ENCODE measurements at regions not wholly inside any gene's neighbourhood (a gene's known extent, or its start where the extent isn't known, plus 50 kb on each side); places are given as distances from the start of the nearest gene placed in this dataset.

DNA sequence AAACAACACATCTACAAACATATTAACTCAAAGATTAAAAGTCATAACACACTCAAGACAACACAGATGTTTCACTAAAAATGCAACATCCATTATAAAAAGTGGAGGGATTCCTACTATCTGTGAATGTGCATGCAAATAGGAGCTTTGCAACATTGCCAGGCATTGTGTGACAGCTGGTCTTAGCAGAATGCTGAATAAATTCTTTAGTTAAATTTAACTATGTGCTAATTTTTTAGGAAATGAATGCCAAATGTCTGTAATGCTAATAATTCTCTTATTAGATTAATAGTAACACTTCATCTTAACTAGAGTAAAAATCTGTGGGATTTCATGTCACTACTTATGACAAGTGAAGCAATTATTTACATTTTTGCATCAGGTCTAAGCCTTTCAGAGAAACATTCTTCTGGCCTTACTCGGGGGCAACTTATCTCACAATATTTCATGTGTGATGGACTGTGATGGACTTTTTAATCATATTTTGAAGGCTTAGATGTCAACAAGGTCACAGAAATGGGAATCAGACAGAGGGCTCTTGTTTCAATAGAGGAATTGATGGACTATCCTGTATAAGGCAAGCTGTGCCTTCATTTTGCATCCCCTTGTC is 524.6 kb upstream of the KCND2 start:
- Mint-ChIP-seq H3K4me1 (ENCODE audit: insufficient read depth, unreplicated experiment) (no peaks in the 10 kb centered on the region), H3K36me3 (ENCODE audit: insufficient read depth, unreplicated experiment) (no peaks in the 10 kb centered on the region), H3K27ac (ENCODE audit: low read depth, unreplicated experiment) (no peak overlapping the region), H3K9me3 (ENCODE audit: unreplicated experiment) (no peaks in the 10 kb centered on the region), H3K4me3 (ENCODE audit: unreplicated experiment) (no peak overlapping the region), H3K27me3 (ENCODE audit: insufficient read depth, unreplicated experiment) (peaks cover 42% of the 10 kb centered on the region)
- ChIA-PET POLR2A (no interaction called here), CTCF (no interaction called here)
- TF ChIP-seq, protein P1, sequence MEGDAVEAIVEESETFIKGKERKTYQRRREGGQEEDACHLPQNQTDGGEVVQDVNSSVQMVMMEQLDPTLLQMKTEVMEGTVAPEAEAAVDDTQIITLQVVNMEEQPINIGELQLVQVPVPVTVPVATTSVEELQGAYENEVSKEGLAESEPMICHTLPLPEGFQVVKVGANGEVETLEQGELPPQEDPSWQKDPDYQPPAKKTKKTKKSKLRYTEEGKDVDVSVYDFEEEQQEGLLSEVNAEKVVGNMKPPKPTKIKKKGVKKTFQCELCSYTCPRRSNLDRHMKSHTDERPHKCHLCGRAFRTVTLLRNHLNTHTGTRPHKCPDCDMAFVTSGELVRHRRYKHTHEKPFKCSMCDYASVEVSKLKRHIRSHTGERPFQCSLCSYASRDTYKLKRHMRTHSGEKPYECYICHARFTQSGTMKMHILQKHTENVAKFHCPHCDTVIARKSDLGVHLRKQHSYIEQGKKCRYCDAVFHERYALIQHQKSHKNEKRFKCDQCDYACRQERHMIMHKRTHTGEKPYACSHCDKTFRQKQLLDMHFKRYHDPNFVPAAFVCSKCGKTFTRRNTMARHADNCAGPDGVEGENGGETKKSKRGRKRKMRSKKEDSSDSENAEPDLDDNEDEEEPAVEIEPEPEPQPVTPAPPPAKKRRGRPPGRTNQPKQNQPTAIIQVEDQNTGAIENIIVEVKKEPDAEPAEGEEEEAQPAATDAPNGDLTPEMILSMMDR (IDR thresholded peaks at IDR 0.05; ENCODE audit: unreplicated experiment): no peak
- DNase-seq (ENCODE audit: unreplicated experiment): no peak
- no TSS peak for BruUV-seq (replicated peaks)
- intact Hi-C loops (cut with micrococcal nuclease): no loop called here

- CTCF ChIA-PET: no interaction called here
- TF ChIP-seq, protein P1 (IDR thresholded peaks at IDR 0.05; ENCODE audit: unreplicated experiment): no peak
- H3K9me3 Mint-ChIP-seq (ENCODE audit: unreplicated experiment): no peaks in the 10 kb centered on the region
Measured at GRCh38 chr7:119748991-119749390, 524.0 kb upstream of the KCND2 start.

GRCh38 chr7:119756687-119757086 is 516.3 kb upstream of the KCND2 start:
- H3K36me3 Mint-ChIP-seq (ENCODE audit: insufficient read depth, unreplicated experiment): no peaks in the 10 kb centered on the region
- ChIA-PET CTCF (no interaction called here), POLR2A (no interaction called here)
- H3K4me3 Mint-ChIP-seq (ENCODE audit: unreplicated experiment): no peak overlapping the region
- H3K27me3 Mint-ChIP-seq (ENCODE audit: insufficient read depth, unreplicated experiment): peaks cover 71% of the 10 kb centered on the region
- TF ChIP-seq, protein P1 (IDR thresholded peaks at IDR 0.05; ENCODE audit: unreplicated experiment): no peak
- H3K4me1 Mint-ChIP-seq (ENCODE audit: insufficient read depth, unreplicated experiment): no peaks in the 10 kb centered on the region
- no peak overlapping the region for H3K27ac Mint-ChIP-seq (ENCODE audit: low read depth, unreplicated experiment)
- H3K9me3 Mint-ChIP-seq (ENCODE audit: unreplicated experiment): no peaks in the 10 kb centered on the region
- no TSS peak for BruUV-seq (replicated peaks)
- intact Hi-C loops (cut with micrococcal nuclease): no loop called here
- DNase-seq (ENCODE audit: unreplicated experiment): no peak

More at GRCh38 chr7:119748991-119749390, 524.0 kb upstream of the KCND2 start:
- no peak overlapping the region for H3K4me3 Mint-ChIP-seq (ENCODE audit: unreplicated experiment)
- H3K27me3 Mint-ChIP-seq (ENCODE audit: insufficient read depth, unreplicated experiment): peaks cover 48% of the 10 kb centered on the region
- no peak for DNase-seq (ENCODE audit: unreplicated experiment)
- no peaks in the 10 kb centered on the region for H3K4me1 Mint-ChIP-seq (ENCODE audit: insufficient read depth, unreplicated experiment)
- H3K27ac Mint-ChIP-seq (ENCODE audit: low read depth, unreplicated experiment): no peak overlapping the region
- intact Hi-C loops (cut with micrococcal nuclease): no loop called here
- BruUV-seq (replicated peaks): no TSS peak
- POLR2A ChIA-PET: no interaction called here
- no peaks in the 10 kb centered on the region for H3K36me3 Mint-ChIP-seq (ENCODE audit: insufficient read depth, unreplicated experiment)

GRCh38 chr7:119758254-119758653 is 514.7 kb upstream of the KCND2 start:
- Mint-ChIP-seq H3K27ac (ENCODE audit: low read depth, unreplicated experiment) (no peak overlapping the region), H3K4me3 (ENCODE audit: unreplicated experiment) (no peak overlapping the region), H3K9me3 (ENCODE audit: unreplicated experiment) (no peaks in the 10 kb centered on the region), H3K27me3 (ENCODE audit: insufficient read depth, unreplicated experiment) (peaks cover 80% of the 10 kb centered on the region), H3K4me1 (ENCODE audit: insufficient read depth, unreplicated experiment) (no peaks in the 10 kb centered on the region), H3K36me3 (ENCODE audit: insufficient read depth, unreplicated experiment) (no peaks in the 10 kb centered on the region)
- intact Hi-C loops (cut with micrococcal nuclease): no loop called here
- BruUV-seq (replicated peaks): no TSS peak
- ChIA-PET CTCF (no interaction called here), POLR2A (no interaction called here)
- TF ChIP-seq, protein P1 (IDR thresholded peaks at IDR 0.05; ENCODE audit: unreplicated experiment): no peak
- no peak for DNase-seq (ENCODE audit: unreplicated experiment)

All from MCF 10A (cell line).